K562 (cell line): ENCODE measurements at regions not wholly inside any gene's neighbourhood (a gene's known extent, or its start where the extent isn't known, plus 50 kb on each side); places are given as distances from the start of the nearest gene placed in this dataset.

Source experiments
- BHLHE40 ChIP-seq: IDR thresholded peaks from 2 replicates; pipeline ENCODE4 v1.6.1; 2011; ENCODE audit warnings: low read length, improper control_type of control experiment
- E2F1 ChIP-seq: sonication (generic); formaldehyde crosslinking; IDR thresholded peaks from 2 replicates; pipeline ENCODE4 v1.8.1; 2023; ENCODE audit warnings: mild to moderate bottlenecking, missing genetic modification reagents, moderate library complexity
- MAFG ChIP-seq: fragments of 450-650 bp; conservative IDR thresholded peaks from 2 replicates; pipeline ENCODE4 v1.6.1; 2016; ENCODE audit warnings: missing genetic modification characterization, missing compliant biosample characterization
- NFRKB ChIP-seq: fragments of 450-650 bp; IDR thresholded peaks from 2 replicates; pipeline ENCODE4 v1.6.1; 2016; ENCODE audit warnings: low read depth
- POLR2A ChIP-seq: fragments of 450-650 bp; conservative IDR thresholded peaks from 2 replicates; pipeline ENCODE4 v1.6.1; 2016
- POLR2AphosphoS5 ChIP-seq: IDR thresholded peaks from 2 replicates; pipeline ENCODE4 v1.6.1; 2011; ENCODE audit warnings: mild to moderate bottlenecking, low read depth, low read length, moderate library complexity; ENCODE audit not compliant: control insufficient read depth, insufficient read depth
- TCFL5 ChIP-seq: fragments of 250-450 bp; sonication (Bioruptor Pico); conservative IDR thresholded peaks from 2 replicates; pipeline ENCODE4 v1.6.1; 2021; ENCODE audit warnings: mild to moderate bottlenecking, moderate library complexity, matching md5 sums
- ZBED1 ChIP-seq: IDR thresholded peaks from 2 replicates; pipeline ENCODE4 v1.6.1; 2014
- ZC3H11A ChIP-seq: IDR thresholded peaks from 2 replicates; pipeline ENCODE4 v1.6.1; 2012; ENCODE audit warnings: low read depth, low read length, improper control_type of control experiment
- TF ChIP-seq, protein P1 (sequence below): sonication (generic); formaldehyde crosslinking; IDR thresholded peaks from 2 replicates; pipeline ENCODE4 v1.8.0; 2022; ENCODE audit warnings: missing genetic modification reagents, mild to moderate bottlenecking, borderline replicate concordance
- TF ChIP-seq, protein P2 (sequence below): fragments of 250-450 bp; sonication (Bioruptor Pico); IDR thresholded peaks from 2 replicates; pipeline ENCODE4 v1.8.0; 2022; ENCODE audit warnings: moderate library complexity, mild to moderate bottlenecking, inconsistent platforms
- TF ChIP-seq, protein P3 (sequence below): sonication (generic); formaldehyde crosslinking; IDR thresholded peaks from 2 replicates; pipeline ENCODE4 v1.9.0; 2022; ENCODE audit warnings: mild to moderate bottlenecking, missing genetic modification reagents

GRCh38 chr3:72085036-72085435 is 300.1 kb upstream of the PROK2 start:
- TF ChIP-seq, protein P1, sequence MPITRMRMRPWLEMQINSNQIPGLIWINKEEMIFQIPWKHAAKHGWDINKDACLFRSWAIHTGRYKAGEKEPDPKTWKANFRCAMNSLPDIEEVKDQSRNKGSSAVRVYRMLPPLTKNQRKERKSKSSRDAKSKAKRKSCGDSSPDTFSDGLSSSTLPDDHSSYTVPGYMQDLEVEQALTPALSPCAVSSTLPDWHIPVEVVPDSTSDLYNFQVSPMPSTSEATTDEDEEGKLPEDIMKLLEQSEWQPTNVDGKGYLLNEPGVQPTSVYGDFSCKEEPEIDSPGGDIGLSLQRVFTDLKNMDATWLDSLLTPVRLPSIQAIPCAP (CRISPR knock-in tag): no peak
- TF ChIP-seq MAFG (tag): no peak
- no peak for TF ChIP-seq ZC3H11A
- TF ChIP-seq BHLHE40: no peak
- no peak for TF ChIP-seq ZBED1
- TF ChIP-seq NFRKB: no peak
- no peak for TF ChIP-seq POLR2AphosphoS5
- TF ChIP-seq TCFL5 (CRISPR knock-in tag): no peak
- TF ChIP-seq, protein P2, sequence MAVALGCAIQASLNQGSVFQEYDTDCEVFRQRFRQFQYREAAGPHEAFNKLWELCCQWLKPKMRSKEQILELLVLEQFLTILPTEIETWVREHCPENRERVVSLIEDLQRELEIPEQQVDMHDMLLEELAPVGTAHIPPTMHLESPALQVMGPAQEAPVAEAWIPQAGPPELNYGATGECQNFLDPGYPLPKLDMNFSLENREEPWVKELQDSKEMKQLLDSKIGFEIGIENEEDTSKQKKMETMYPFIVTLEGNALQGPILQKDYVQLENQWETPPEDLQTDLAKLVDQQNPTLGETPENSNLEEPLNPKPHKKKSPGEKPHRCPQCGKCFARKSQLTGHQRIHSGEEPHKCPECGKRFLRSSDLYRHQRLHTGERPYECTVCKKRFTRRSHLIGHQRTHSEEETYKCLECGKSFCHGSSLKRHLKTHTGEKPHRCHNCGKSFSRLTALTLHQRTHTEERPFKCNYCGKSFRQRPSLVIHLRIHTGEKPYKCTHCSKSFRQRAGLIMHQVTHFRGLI (CRISPR knock-in tag): no peak
- TF ChIP-seq, protein P3, sequence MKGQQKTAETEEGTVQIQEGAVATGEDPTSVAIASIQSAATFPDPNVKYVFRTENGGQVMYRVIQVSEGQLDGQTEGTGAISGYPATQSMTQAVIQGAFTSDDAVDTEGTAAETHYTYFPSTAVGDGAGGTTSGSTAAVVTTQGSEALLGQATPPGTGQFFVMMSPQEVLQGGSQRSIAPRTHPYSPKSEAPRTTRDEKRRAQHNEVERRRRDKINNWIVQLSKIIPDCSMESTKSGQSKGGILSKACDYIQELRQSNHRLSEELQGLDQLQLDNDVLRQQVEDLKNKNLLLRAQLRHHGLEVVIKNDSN: no peak
- TF ChIP-seq POLR2A: no peak
- TF ChIP-seq E2F1 (CRISPR knock-in tag): no peak
